GM23338 (cell line): ENCODE measurements at regions not wholly inside any gene's neighbourhood (a gene's known extent, or its start where the extent isn't known, plus 50 kb on each side); places are given as distances from the start of the nearest gene placed in this dataset.

Experiments
- ATAC-seq: fragments of 200-7000 bp; cut with Tn5 transposase; 3 replicates; pipeline ENCODE4 v1.9.1; 2020
- DNase-seq: peaks from one replicate; pipeline ENCODE4 v3.0.0-alpha.2; 2015; ENCODE audit warnings: low spot score
- H2AFZ ChIP-seq: fragments of 200-600 bp; sonication (generic); 2 replicates; pipeline ENCODE4 v1.8.0; 2016; ENCODE audit warnings: antibody characterized with exemption, mild to moderate bottlenecking, moderate library complexity
- H3F3A ChIP-seq: fragments of 200-600 bp; sonication (generic); replicated peaks from 2 replicates; pipeline ENCODE4 v1.8.0; 2017; ENCODE audit warnings: antibody characterized with exemption, mixed run types, low read depth
- H3K27ac ChIP-seq: fragments of 200-600 bp; sonication (generic); 2 replicates; pipeline ENCODE4 v1.6.1; 2016; ENCODE audit warnings: low read depth
- H3K27me3 ChIP-seq: fragments of 200-600 bp; sonication (generic); 2 replicates; pipeline ENCODE4 v1.8.0; 2016; ENCODE audit warnings: mild to moderate bottlenecking, mixed run types, moderate library complexity; ENCODE audit not compliant: insufficient read depth
- H3K36me3 ChIP-seq: fragments of 200-600 bp; sonication (generic); 2 replicates; pipeline ENCODE4 v1.8.0; 2016; ENCODE audit warnings: mild to moderate bottlenecking; ENCODE audit not compliant: insufficient read depth
- H3K4me1 ChIP-seq: fragments of 200-600 bp; sonication (generic); 2 replicates; pipeline ENCODE4 v1.8.0; 2016; ENCODE audit warnings: mild to moderate bottlenecking, moderate library complexity; ENCODE audit not compliant: insufficient read depth
- H3K4me2 ChIP-seq: fragments of 200-600 bp; sonication (generic); 2 replicates; pipeline ENCODE4 v1.7.1; 2017; ENCODE audit warnings: mixed run types
- H3K4me3 ChIP-seq: fragments of 200-600 bp; sonication (generic); 2 replicates; pipeline ENCODE4 v1.6.1; 2016; ENCODE audit warnings: mixed run types
- H3K79me2 ChIP-seq: fragments of 200-600 bp; sonication (generic); replicated peaks from 2 replicates; pipeline ENCODE4 v1.8.0; 2017; ENCODE audit warnings: mild to moderate bottlenecking; ENCODE audit not compliant: insufficient read depth
- H3K9me2 ChIP-seq: fragments of 200-600 bp; sonication (generic); 2 replicates; pipeline ENCODE4 v1.8.0; 2017; ENCODE audit not compliant: insufficient read depth
- H4K20me1 ChIP-seq: fragments of 200-600 bp; sonication (generic); replicated peaks from 2 replicates; pipeline ENCODE4 v1.8.0; 2017; ENCODE audit warnings: mild to moderate bottlenecking; ENCODE audit not compliant: insufficient read depth
- H3K27ac Mint-ChIP-seq: 2 replicates; pipeline ENCODE4 v1.8.0; 2020; ENCODE audit warnings: inconsistent platforms, mild to moderate bottlenecking, moderate library complexity, mixed read lengths
- H3K27me3 Mint-ChIP-seq: 3 replicates; pipeline ENCODE4 v1.8.0; 2022; ENCODE audit warnings: low read depth, mild to moderate bottlenecking, moderate library complexity, mixed read lengths, inconsistent platforms; ENCODE audit not compliant: insufficient read depth, poor library complexity
- H3K36me3 Mint-ChIP-seq: 3 replicates; pipeline ENCODE4 v1.8.0; 2021; ENCODE audit warnings: low read depth, mild to moderate bottlenecking, inconsistent platforms, moderate library complexity, mixed read lengths
- H3K4me1 Mint-ChIP-seq: 3 replicates; pipeline ENCODE4 v1.8.0; 2020; ENCODE audit warnings: mild to moderate bottlenecking, inconsistent platforms, mixed read lengths
- H3K4me3 Mint-ChIP-seq: 3 replicates; pipeline ENCODE4 v1.8.0; 2021; ENCODE audit warnings: moderate library complexity, mild to moderate bottlenecking, inconsistent platforms, mixed read lengths
- H3K9me3 Mint-ChIP-seq: 3 replicates; pipeline ENCODE4 v1.8.0; 2020; ENCODE audit warnings: moderate library complexity, mild to moderate bottlenecking, inconsistent platforms, mixed read lengths
- CREB1 ChIP-seq: fragments of 250-450 bp; sonication (Bioruptor Pico); IDR thresholded peaks from 2 replicates; pipeline ENCODE4 v1.5.0; 2020; ENCODE audit warnings: low read depth, mild to moderate bottlenecking, moderate library complexity
- CTCF ChIP-seq, 2 experiments: fragments of 200-600 bp in 1 of 2; sonication (generic) in 1 of 2; conservative IDR thresholded peaks; 2 replicates each; pipeline versions ENCODE4 v1.5.1 to v1.6.1; 2016 to 2017; ENCODE audit warnings: antibody characterized with exemption in 2 of 2, low read depth in 2 of 2, mild to moderate bottlenecking in 2 of 2, moderate library complexity in 1 of 2
- ETS1 ChIP-seq: IDR thresholded peaks from 2 replicates; pipeline ENCODE4 v1.6.1; 2016; ENCODE audit warnings: antibody characterized with exemption
- EZH2 ChIP-seq: fragments of 200-600 bp; sonication (generic); IDR thresholded peaks from one replicate; pipeline ENCODE4 v1.8.0; 2017; ENCODE audit warnings: antibody characterized with exemption, mild to moderate bottlenecking, low read depth; ENCODE audit not compliant: unreplicated experiment
- EZH2phosphoT487 ChIP-seq: fragments of 200-600 bp; sonication (generic); IDR thresholded peaks from one replicate; pipeline ENCODE4 v1.8.1; 2018; ENCODE audit warnings: antibody characterized with exemption; ENCODE audit not compliant: unreplicated experiment
- JUNB ChIP-seq: IDR thresholded peaks from one replicate; pipeline ENCODE4 v1.6.1; 2016; ENCODE audit warnings: antibody characterized with exemption; ENCODE audit not compliant: unreplicated experiment
- NANOG ChIP-seq: IDR thresholded peaks from 2 replicates; pipeline ENCODE4 v1.6.1; 2016; ENCODE audit warnings: antibody characterized with exemption, borderline replicate concordance
- POLR2AphosphoS5 ChIP-seq: IDR thresholded peaks from 2 replicates; pipeline ENCODE4 v1.6.1; 2016; ENCODE audit warnings: antibody characterized with exemption, low read depth
- REST ChIP-seq: IDR thresholded peaks from one replicate; pipeline ENCODE4 v1.6.1; 2018; ENCODE audit warnings: antibody characterized with exemption; ENCODE audit not compliant: unreplicated experiment
- STAT1 ChIP-seq: IDR thresholded peaks from one replicate; pipeline ENCODE4 v1.6.1; 2016; ENCODE audit warnings: antibody characterized with exemption; ENCODE audit not compliant: unreplicated experiment
- ZNF114 ChIP-seq: fragments of 250-450 bp; sonication (Bioruptor Pico); IDR thresholded peaks from 2 replicates; pipeline ENCODE4 v1.5.0; 2020; ENCODE audit warnings: mild to moderate bottlenecking, moderate library complexity
- ZNF331 ChIP-seq: fragments of 250-450 bp; sonication (Bioruptor Pico); IDR thresholded peaks from 2 replicates; pipeline ENCODE4 v1.5.0; 2020; ENCODE audit warnings: low read depth, mild to moderate bottlenecking, moderate library complexity
- ZNF462 ChIP-seq: fragments of 250-450 bp; sonication (Bioruptor Pico); IDR thresholded peaks from 2 replicates; pipeline ENCODE4 v1.5.0; 2020; ENCODE audit warnings: mild to moderate bottlenecking, moderate library complexity

- H3K27me3 ChIP-seq: no peaks in the 10 kb centered on the region
- Mint-ChIP-seq H3K27ac (no peak overlapping the region), H3K36me3 (no peaks in the 10 kb centered on the region; the same call in 2 of the 3 replicates), H3K9me3 (peaks cover 7% of the 10 kb centered on the region; the same call in 2 of the 3 replicates), H3K27me3 (peaks cover 4% of the 10 kb centered on the region), H3K4me1 (peaks cover 31% of the 10 kb centered on the region), H3K4me3 (no peak overlapping the region)
- H3K79me2 ChIP-seq: no peaks in the 10 kb centered on the region
- H3K9me2 ChIP-seq: no peaks in the 10 kb centered on the region
- TF ChIP-seq ZNF462 (CRISPR knock-in tag) (no peak), POLR2AphosphoS5 (no peak), ETS1 (no peak), EZH2phosphoT487 (no peak), JUNB (no peak), ZNF331 (CRISPR knock-in tag) (no peak), CTCF (conservative IDR thresholded peaks at IDR 0.05; ENCODE audit: low read depth in 2 of 2) (no peak), NANOG (no peak), REST (no peak), EZH2 (no peak), CREB1 (CRISPR knock-in tag) (no peak), ZNF114 (CRISPR knock-in tag) (no peak), STAT1 (no peak)
- H3K4me3 ChIP-seq: no peak overlapping the region
- H3K27ac ChIP-seq: no peak overlapping the region
- no peak for DNase-seq
- no peaks in the 10 kb centered on the region for H3F3A ChIP-seq
- ATAC-seq: no peak
- no peaks in the 10 kb centered on the region for H4K20me1 ChIP-seq
- H2AFZ ChIP-seq: no peak overlapping the region
- peaks cover 6% of the 10 kb centered on the region; the same call in 1 of the 2 replicates for H3K36me3 ChIP-seq
- H3K4me2 ChIP-seq: no peak overlapping the region
- no peaks in the 10 kb centered on the region for H3K4me1 ChIP-seq
Measured at GRCh38 chr20:60513141-60513540, 554.9 kb downstream of the CDH26 start.
